Keratinocyte (primary cell): ENCODE measurements at regions not wholly inside any gene's neighbourhood (a gene's known extent, or its start where the extent isn't known, plus 50 kb on each side); places are given as distances from the start of the nearest gene placed in this dataset.

Source experiments
- DNase-seq: peaks from one replicate; pipeline ENCODE4 v3.0.0-alpha.2; 2011; ENCODE audit warnings: low read depth, missing footprints, low spot score
- FAIRE-seq: peaks from 2 replicates; lab custom pipeline; 2011; peaks lifted over from hg19 to GRCh38; lab: Jason Lieb, UNC
- H2AFZ ChIP-seq: 2 replicates; pipeline ENCODE4 v1.6.0; 2012; ENCODE audit warnings: low read length, control low read depth, inconsistent platforms; ENCODE audit not compliant: control insufficient read depth
- H3K27ac ChIP-seq: 2 replicates; pipeline ENCODE4 v1.5.1; 2011; ENCODE audit warnings: low read length; ENCODE audit not compliant: control insufficient read depth, insufficient read depth
- H3K27me3 ChIP-seq: 3 replicates; pipeline ENCODE4 v1.6.0; 2011; ENCODE audit warnings: low read length; ENCODE audit not compliant: control insufficient read depth, insufficient read depth; ENCODE audit errors: extremely low read depth
- H3K36me3 ChIP-seq, 2 experiments: 2 replicates in 1 of 2; 3 replicates in 1 of 2; pipeline ENCODE4 v1.5.1; 2011; ENCODE audit warnings: low read length in 2 of 2, mild to moderate bottlenecking in 1 of 2; ENCODE audit not compliant: control insufficient read depth in 2 of 2, insufficient read depth in 2 of 2; ENCODE audit errors: extremely low read depth in 1 of 2
- H3K4me1 ChIP-seq: 3 replicates; pipeline ENCODE4 v1.5.1; 2011; ENCODE audit warnings: low read length; ENCODE audit not compliant: control insufficient read depth, insufficient read depth; ENCODE audit errors: extremely low read depth
- H3K4me2 ChIP-seq: 3 replicates; pipeline ENCODE4 v1.6.0; 2011; ENCODE audit warnings: low read depth, low read length; ENCODE audit not compliant: control insufficient read depth, insufficient read depth; ENCODE audit errors: extremely low read depth
- H3K4me3 ChIP-seq, 3 experiments: fragments of 200-600 bp in 1 of 3; sonication (generic) in 1 of 3; 2 replicates in 2 of 3; 3 replicates in 1 of 3; pipeline ENCODE4 v1.5.1; 2011 to 2016; ENCODE audit warnings: low read length in 3 of 3, mild to moderate bottlenecking in 3 of 3, control low read depth in 2 of 3, inconsistent platforms in 1 of 3, low read depth in 1 of 3, mixed read lengths in 1 of 3, mixed run types in 1 of 3, moderate library complexity in 1 of 3; ENCODE audit not compliant: control insufficient read depth in 2 of 3, insufficient read depth in 2 of 3; ENCODE audit errors: extremely low read depth in 1 of 3
- H3K79me2 ChIP-seq: 2 replicates; pipeline ENCODE4 v1.6.0; 2012; ENCODE audit warnings: low read length; ENCODE audit not compliant: control insufficient read depth, insufficient read depth
- H3K9ac ChIP-seq: 3 replicates; pipeline ENCODE4 v1.6.0; 2011; ENCODE audit warnings: low read length; ENCODE audit not compliant: control insufficient read depth, insufficient read depth; ENCODE audit errors: extremely low read depth
- H3K9me1 ChIP-seq: 3 replicates; pipeline ENCODE4 v1.6.0; 2011; ENCODE audit warnings: low read length; ENCODE audit not compliant: control insufficient read depth, insufficient read depth; ENCODE audit errors: extremely low read depth
- H3K9me3 ChIP-seq: 2 replicates; pipeline ENCODE4 v1.5.1; 2012; ENCODE audit warnings: low read depth, low read length; ENCODE audit not compliant: control insufficient read depth
- H4K20me1 ChIP-seq: 3 replicates; pipeline ENCODE4 v1.6.0; 2011; ENCODE audit warnings: low read length; ENCODE audit not compliant: control insufficient read depth, insufficient read depth; ENCODE audit errors: extremely low read depth
- EZH2 ChIP-seq: IDR thresholded peaks from one replicate; pipeline ENCODE4 v1.6.1; 2012; ENCODE audit warnings: inconsistent platforms, mild to moderate bottlenecking, low read length, moderate library complexity
- dilution Hi-C: fragments of 300-500 bp; cut with MboI; formaldehyde crosslinking; loops from one replicate; pipeline ENCODE4 v1.7.0; 2020; ENCODE audit warnings: low sequenced_read_pairs; ENCODE audit not compliant: extremely low pct_ligation_motif_present
- TF ChIP-seq, protein P1 (sequence below), 3 experiments: IDR thresholded peaks in 1 of 3; conservative IDR thresholded peaks in 1 of 3; optimal IDR thresholded peaks in 1 of 3; 2 replicates in 2 of 3; 3 replicates in 1 of 3; pipeline versions ENCODE3 to v1.5.1; 2011; ENCODE audit warnings: low read length in 3 of 3, mild to moderate bottlenecking in 3 of 3, moderate library complexity in 2 of 3, control low read depth in 1 of 3, inconsistent platforms in 1 of 3; ENCODE audit not compliant: insufficient read depth in 2 of 3; ENCODE audit errors: extremely low read depth in 1 of 3

DNA sequence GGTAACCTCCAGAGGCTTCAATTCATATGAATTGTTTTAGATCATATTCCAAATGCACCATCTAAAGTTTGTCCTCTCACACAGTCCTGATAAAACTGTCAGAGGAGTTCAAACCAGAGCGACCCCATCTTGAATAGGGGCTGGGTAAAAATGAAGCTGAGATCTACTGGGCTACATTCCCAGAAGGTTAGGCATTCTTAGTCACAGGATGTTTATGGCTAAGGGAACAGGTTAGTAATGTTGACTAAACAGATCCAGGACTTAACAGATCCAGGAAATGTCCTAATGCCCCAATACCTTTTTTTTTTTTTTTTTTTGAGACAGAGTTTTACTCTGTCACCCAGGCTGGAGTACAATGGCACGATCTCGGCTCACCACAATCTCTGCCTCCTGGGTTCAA is 192.6 kb upstream of the PRDM9 start:
- Histone ChIP-seq H3K4me3 (no peak overlapping the region), H3K4me2 (no peak overlapping the region), H3K27ac (no peak overlapping the region), H2AFZ (no peak overlapping the region), H4K20me1 (no peaks in the 10 kb centered on the region), H3K9ac (no peak overlapping the region), H3K79me2 (no peaks in the 10 kb centered on the region), H3K9me1 (no peaks in the 10 kb centered on the region), H3K4me1 (no peaks in the 10 kb centered on the region), H3K9me3 (no peaks in the 10 kb centered on the region), H3K36me3 (no peaks in the 10 kb centered on the region), H3K27me3 (no peaks in the 10 kb centered on the region)
- TF ChIP-seq, protein P1, sequence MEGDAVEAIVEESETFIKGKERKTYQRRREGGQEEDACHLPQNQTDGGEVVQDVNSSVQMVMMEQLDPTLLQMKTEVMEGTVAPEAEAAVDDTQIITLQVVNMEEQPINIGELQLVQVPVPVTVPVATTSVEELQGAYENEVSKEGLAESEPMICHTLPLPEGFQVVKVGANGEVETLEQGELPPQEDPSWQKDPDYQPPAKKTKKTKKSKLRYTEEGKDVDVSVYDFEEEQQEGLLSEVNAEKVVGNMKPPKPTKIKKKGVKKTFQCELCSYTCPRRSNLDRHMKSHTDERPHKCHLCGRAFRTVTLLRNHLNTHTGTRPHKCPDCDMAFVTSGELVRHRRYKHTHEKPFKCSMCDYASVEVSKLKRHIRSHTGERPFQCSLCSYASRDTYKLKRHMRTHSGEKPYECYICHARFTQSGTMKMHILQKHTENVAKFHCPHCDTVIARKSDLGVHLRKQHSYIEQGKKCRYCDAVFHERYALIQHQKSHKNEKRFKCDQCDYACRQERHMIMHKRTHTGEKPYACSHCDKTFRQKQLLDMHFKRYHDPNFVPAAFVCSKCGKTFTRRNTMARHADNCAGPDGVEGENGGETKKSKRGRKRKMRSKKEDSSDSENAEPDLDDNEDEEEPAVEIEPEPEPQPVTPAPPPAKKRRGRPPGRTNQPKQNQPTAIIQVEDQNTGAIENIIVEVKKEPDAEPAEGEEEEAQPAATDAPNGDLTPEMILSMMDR (optimal IDR thresholded peaks at IDR 0.05 in 1 of 3, IDR thresholded peaks at IDR 0.05 in 1 of 3, conservative IDR thresholded peaks at IDR 0.05 in 1 of 3; ENCODE audit: extremely low read depth in 1 of 3, insufficient read depth in 2 of 3, low read length in 3 of 3): no peak
- no peak for TF ChIP-seq EZH2
- DNase-seq: no peak
- FAIRE-seq: peak; percentile 13
- dilution Hi-C loops: no loop called here

DNA sequence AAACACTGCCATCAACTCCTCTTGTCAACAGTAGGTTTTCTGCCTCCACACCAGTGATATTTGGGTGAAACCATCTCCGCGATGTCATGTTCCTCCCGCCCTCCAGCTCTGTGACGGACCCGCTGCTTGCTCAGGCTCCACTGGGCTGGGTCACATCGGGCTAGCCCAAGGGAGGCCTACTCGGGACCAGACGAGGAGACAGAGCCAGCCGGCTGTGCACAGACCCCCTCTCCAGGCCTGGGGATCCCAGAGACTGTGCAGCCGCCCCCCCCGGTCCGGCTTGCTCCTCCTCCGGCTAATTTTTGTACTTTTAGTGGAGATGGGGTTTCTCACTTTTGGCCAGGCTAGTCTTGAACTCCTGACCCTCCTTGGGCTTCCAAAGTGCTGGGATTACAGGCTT is 202.4 kb upstream of the PRDM9 start:
- TF ChIP-seq, protein P1 (optimal IDR thresholded peaks at IDR 0.05 in 1 of 3, IDR thresholded peaks at IDR 0.05 in 1 of 3, conservative IDR thresholded peaks at IDR 0.05 in 1 of 3; ENCODE audit: extremely low read depth in 1 of 3, insufficient read depth in 2 of 3, low read length in 3 of 3): no peak
- TF ChIP-seq EZH2: no peak
- FAIRE-seq (no peak), DNase-seq (no peak)
- Histone ChIP-seq H3K4me1 (no peaks in the 10 kb centered on the region), H2AFZ (no peak overlapping the region), H3K9ac (no peak overlapping the region), H3K9me1 (no peaks in the 10 kb centered on the region), H3K27ac (no peak overlapping the region), H3K27me3 (no peaks in the 10 kb centered on the region), H3K9me3 (no peaks in the 10 kb centered on the region), H3K79me2 (no peaks in the 10 kb centered on the region), H4K20me1 (no peaks in the 10 kb centered on the region), H3K36me3 (no peaks in the 10 kb centered on the region), H3K4me2 (no peak overlapping the region), H3K4me3 (no peak overlapping the region)
- dilution Hi-C loops: no loop called here
